Stimulated activated CD8-positive, alpha-beta memory T cell treated with anti-CD3 and anti-CD28 coated beads, Interleukin-7, amount 100 ng/mL, for 24 hours (primary cell): ENCODE measurements at regions not wholly inside any gene's neighbourhood (a gene's known extent, or its start where the extent isn't known, plus 50 kb on each side); places are given as distances from the start of the nearest gene placed in this dataset.
"Not testable (repeated sequence)": the region's sequence is repeated elsewhere in the genome, so short reads cannot be mapped to it uniquely, and the experiment has no call there.

Experiments
- DNase-seq: peaks from one replicate; pipeline ENCODE4 v3.0.0-alpha.2; 2020; ENCODE audit warnings: low read depth

- no peak for DNase-seq
Measured at GRCh38 chr13:33415822-33416221, 130.3 kb upstream of the STARD13 start.

- not testable (repeated sequence) for DNase-seq
Measured at GRCh38 chr13:33418224-33418953, 132.8 kb upstream of the STARD13 start.

- DNase-seq: not testable (repeated sequence)
Measured at GRCh38 chr13:33420117-33420516, 134.6 kb upstream of the STARD13 start.

- DNase-seq: no peak
Measured at GRCh38 chr13:33426131-33426530, 140.6 kb upstream of the STARD13 start.

GRCh38 chr13:33433316-33433715, 147.8 kb upstream of the STARD13 start:
- DNase-seq: no peak

GRCh38 chr13:33434676-33435075, 149.1 kb upstream of the STARD13 start:
- DNase-seq: no peak

GRCh38 chr13:33435207-33435606, 149.7 kb upstream of the STARD13 start:
- no peak for DNase-seq

GRCh38 chr13:33438918-33439317, 153.4 kb upstream of the STARD13 start:
- no peak for DNase-seq

GRCh38 chr13:33441015-33441414, 155.5 kb upstream of the STARD13 start:
- no peak for DNase-seq

GRCh38 chr13:33445024-33445423, 159.5 kb upstream of the STARD13 start:
- no peak for DNase-seq

GRCh38 chr13:33445476-33445875, 159.9 kb upstream of the STARD13 start:
- no peak for DNase-seq

- DNase-seq: no peak
Measured at GRCh38 chr13:33446821-33447725, 161.5 kb upstream of the STARD13 start.

GRCh38 chr13:33448889-33449288, 163.3 kb upstream of the STARD13 start:
- no peak for DNase-seq

- DNase-seq: no peak
Measured at GRCh38 chr13:33450956-33451709, 165.6 kb upstream of the STARD13 start.

- DNase-seq: no peak
Measured at GRCh38 chr13:33452873-33453517, 167.4 kb upstream of the STARD13 start.

GRCh38 chr13:33453936-33454335, 168.4 kb upstream of the STARD13 start:
- no peak for DNase-seq

- DNase-seq: no peak
Measured at GRCh38 chr13:33454844-33455705, 169.5 kb upstream of the STARD13 start.

GRCh38 chr13:33459702-33460101, 174.1 kb upstream of the STARD13 start:
- DNase-seq: no peak

- no peak for DNase-seq
Measured at GRCh38 chr13:33462109-33462508, 176.6 kb upstream of the STARD13 start.

- no peak for DNase-seq
Measured at GRCh38 chr13:33464345-33464744, 178.8 kb upstream of the STARD13 start.

- DNase-seq: no peak
Measured at GRCh38 chr13:33466262-33466661, 180.7 kb upstream of the STARD13 start.
